ENCODE measurements at regions not wholly inside any gene's neighbourhood (a gene's known extent, or its start where the extent isn't known, plus 50 kb on each side); places are given as distances from the start of the nearest gene placed in this dataset.

GRCh38 chr14:56881181-56881580 is 70.9 kb upstream of the OTX2 start:
- no peak overlapping the region for H3K27ac ChIP-seq
- TF ChIP-seq, protein P1, sequence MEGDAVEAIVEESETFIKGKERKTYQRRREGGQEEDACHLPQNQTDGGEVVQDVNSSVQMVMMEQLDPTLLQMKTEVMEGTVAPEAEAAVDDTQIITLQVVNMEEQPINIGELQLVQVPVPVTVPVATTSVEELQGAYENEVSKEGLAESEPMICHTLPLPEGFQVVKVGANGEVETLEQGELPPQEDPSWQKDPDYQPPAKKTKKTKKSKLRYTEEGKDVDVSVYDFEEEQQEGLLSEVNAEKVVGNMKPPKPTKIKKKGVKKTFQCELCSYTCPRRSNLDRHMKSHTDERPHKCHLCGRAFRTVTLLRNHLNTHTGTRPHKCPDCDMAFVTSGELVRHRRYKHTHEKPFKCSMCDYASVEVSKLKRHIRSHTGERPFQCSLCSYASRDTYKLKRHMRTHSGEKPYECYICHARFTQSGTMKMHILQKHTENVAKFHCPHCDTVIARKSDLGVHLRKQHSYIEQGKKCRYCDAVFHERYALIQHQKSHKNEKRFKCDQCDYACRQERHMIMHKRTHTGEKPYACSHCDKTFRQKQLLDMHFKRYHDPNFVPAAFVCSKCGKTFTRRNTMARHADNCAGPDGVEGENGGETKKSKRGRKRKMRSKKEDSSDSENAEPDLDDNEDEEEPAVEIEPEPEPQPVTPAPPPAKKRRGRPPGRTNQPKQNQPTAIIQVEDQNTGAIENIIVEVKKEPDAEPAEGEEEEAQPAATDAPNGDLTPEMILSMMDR (conservative IDR thresholded peaks at IDR 0.05), result no peak

DNA sequence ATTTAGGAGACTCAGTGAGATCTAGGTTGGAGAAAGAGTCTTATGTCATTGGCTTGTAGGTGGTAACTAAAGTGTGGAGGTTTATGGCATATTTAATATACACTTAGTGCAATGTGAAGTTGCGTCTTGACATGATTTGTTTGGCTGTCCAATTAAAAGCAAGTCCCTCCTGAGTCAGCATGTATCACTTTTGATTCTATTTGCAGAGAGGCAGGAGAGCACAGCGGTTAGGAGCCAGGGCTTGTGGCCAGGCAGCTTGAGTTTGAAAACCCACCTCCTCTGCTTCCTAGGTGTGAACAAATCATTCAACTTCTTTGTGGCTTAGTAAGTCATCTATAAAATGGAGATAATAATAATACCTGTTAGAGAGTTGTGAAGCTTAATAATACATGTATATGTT is 68.5 kb upstream of the OTX2 start:
- no peak overlapping the region for H3K27ac ChIP-seq
- TF ChIP-seq, protein P1 (conservative IDR thresholded peaks at IDR 0.05), result no peak

- H3K27ac ChIP-seq, result no peak overlapping the region
- TF ChIP-seq, protein P1 (conservative IDR thresholded peaks at IDR 0.05), result no peak
These were observed 64.9 kb upstream of the OTX2 start for GRCh38 chr14:56875104-56875675.

- no peak overlapping the region for H3K27ac ChIP-seq
- TF ChIP-seq, protein P1 (conservative IDR thresholded peaks at IDR 0.05), result peak; percentile 62
These were observed 64.1 kb upstream of the OTX2 start for GRCh38 chr14:56874375-56874774.

GRCh38 chr14:56870336-56870735 is 60.1 kb upstream of the OTX2 start:
- TF ChIP-seq, protein P1 (conservative IDR thresholded peaks at IDR 0.05), result no peak
- H3K27ac ChIP-seq, result no peak overlapping the region

GRCh38 chr14:56868660-56869059 is 58.4 kb upstream of the OTX2 start:
- TF ChIP-seq, protein P1 (conservative IDR thresholded peaks at IDR 0.05), result no peak

GRCh38 chr14:56862836-56863235 is 52.6 kb upstream of the OTX2 start:
- no peak overlapping the region for H3K27ac ChIP-seq
- TF ChIP-seq, protein P1 (conservative IDR thresholded peaks at IDR 0.05), result no peak

More at GRCh38 chr14:56868660-56869059, 58.4 kb upstream of the OTX2 start:
- H3K27ac ChIP-seq, result no peak overlapping the region

All from VCaP (cell line).